ENCODE measurements at regions not wholly inside any gene's neighbourhood (a gene's known extent, or its start where the extent isn't known, plus 50 kb on each side); places are given as distances from the start of the nearest gene placed in this dataset.
A peak's percentile ranks its signal among the peaks of the same experiment; 100 is the strongest.
"Not testable (repeated sequence)": the region's sequence is repeated elsewhere in the genome, so short reads cannot be mapped to it uniquely, and the experiment has no call there.

DNA sequence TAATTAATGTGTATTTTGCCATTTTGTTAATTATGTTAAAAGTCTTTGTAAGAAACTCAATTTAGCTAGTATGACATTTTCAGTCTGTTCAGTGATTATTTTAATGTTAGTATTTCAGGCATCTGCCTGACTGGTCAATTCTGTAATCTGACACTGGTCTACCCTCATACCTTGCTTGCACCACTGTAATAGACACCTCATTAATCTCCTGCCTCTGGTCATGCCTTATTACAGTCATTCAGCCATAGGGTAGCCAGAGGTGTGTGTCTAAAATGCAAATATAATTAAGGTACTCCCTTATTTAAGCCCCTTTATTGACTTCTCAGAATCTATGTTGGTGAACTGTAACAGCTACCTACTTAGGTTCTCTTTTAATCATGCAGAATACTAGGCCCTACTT, 861.1 kb upstream of the IGFBP7 start:
- Mint-ChIP-seq H3K9me3 (peaks cover 1 to 23% (median 5%) of the 10 kb centered on the region in 7 donors), H3K4me1 (no peaks in the 10 kb centered on the region), H3K27me3 (no peaks in the 10 kb centered on the region), H3K4me3 (no peak overlapping the region), H3K36me3 (no peaks in the 10 kb centered on the region), H3K27ac (no peak overlapping the region)
- DNase-seq (no peak), ATAC-seq (ENCODE audit: low read depth in 2 of 2) (no peak)

DNA sequence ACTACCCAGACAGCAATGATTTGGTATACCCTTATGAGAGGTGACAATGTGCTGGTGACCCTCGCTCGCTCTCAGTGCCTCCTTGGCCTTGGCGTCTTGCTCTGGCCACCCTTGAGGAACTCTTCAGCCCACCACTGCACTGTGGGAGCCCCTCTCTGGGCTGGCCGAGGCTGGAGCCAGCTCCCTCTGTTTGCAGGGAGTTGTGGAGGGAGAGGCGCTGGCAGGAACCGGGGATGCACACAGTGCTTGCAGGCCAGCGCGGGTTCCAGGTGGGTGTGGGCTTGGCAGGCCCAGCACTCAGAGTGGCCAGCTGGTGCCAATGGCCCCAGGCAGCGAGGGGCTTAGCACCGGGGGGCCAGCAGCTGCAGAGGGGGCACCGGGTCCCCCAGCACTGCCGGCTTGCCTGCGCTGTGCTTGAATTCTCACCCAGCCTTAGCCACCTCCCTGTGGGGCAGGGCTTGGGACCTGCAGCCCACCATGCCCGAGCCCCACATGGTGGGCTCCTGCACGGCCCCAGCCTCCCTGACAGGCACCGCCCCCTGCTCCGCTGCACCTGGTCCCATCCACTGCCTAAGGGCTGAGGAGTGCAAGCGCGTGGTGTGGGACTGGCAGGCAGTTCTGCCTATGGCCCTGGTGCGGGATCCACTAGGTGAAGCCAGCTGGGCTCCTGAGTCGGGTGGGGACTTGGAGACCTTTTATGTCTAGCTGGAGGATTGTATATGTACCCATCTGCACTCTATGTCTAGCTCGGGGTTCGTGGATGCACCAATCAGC, 857.0 kb upstream of the IGFBP7 start:
- no peak overlapping the region for H3K4me3 Mint-ChIP-seq
- H3K27ac Mint-ChIP-seq = peak overlapping the region in 1 of 6 donors; percentile 39
- peaks cover 4 to 35% (median 6%) of the 10 kb centered on the region in 7 donors for H3K9me3 Mint-ChIP-seq
- no peaks in the 10 kb centered on the region for H3K4me1 Mint-ChIP-seq
- H3K36me3 Mint-ChIP-seq = no peaks in the 10 kb centered on the region
- no peaks in the 10 kb centered on the region for H3K27me3 Mint-ChIP-seq
- ATAC-seq (ENCODE audit: low read depth in 2 of 2) = no peak
- no peak for DNase-seq

DNA sequence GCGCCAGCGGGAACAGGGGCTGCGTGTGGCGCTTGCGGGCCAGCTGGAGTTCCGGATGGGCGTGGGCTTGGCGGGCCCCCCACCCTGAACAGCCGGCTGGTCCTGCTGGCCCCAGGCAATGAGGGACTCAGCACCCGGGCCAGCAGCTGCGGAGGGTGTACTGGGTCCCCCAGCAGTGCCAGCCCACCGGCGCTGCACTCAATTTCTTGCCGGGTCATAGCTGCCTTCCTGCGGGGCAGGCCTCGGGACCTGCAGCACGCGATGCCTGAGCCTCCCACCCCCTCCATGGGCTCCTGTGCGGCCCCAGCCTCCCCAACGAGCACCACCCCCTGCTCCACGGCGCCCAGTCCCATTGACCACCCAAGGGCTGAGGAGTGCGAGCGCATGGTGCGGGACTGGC, 855.2 kb upstream of the IGFBP7 start:
- DNase-seq; ATAC-seq (ENCODE audit: low read depth in 2 of 2); H3K36me3 Mint-ChIP-seq; H3K27ac Mint-ChIP-seq; H3K27me3 Mint-ChIP-seq; H3K4me1 Mint-ChIP-seq; H3K4me3 Mint-ChIP-seq: not testable (repeated sequence)
- H3K9me3 Mint-ChIP-seq = peaks cover 2 to 26% (median 6%) of the 10 kb centered on the region in 7 donors

DNA sequence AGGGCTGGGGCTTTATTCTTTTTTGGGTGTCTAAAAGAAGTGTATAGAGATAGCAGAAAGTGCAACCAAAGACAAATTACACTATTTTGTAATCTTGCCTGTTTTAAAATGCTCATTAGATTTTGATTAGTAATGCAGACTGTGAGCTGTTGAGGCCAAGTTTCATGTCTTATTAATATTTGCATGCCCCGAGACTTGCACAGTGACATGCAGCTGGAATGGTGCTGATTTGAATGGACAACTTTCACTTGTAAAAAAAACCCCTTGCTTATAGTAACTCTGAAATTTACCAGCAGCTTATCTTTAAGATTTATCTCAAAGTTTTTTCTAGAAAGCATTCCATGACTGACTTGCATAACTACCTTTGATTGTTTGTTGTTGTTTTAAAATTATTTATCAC, 835.1 kb upstream of the IGFBP7 start:
- no peaks in the 10 kb centered on the region for H3K4me1 Mint-ChIP-seq
- no peak overlapping the region for H3K4me3 Mint-ChIP-seq
- DNase-seq (no peak), ATAC-seq (ENCODE audit: low read depth in 2 of 2) (no peak)
- no peak overlapping the region for H3K27ac Mint-ChIP-seq
- H3K9me3 Mint-ChIP-seq = peaks cover 0 to 3% (median 0%) of the 10 kb centered on the region in 7 donors
- H3K27me3 Mint-ChIP-seq = no peaks in the 10 kb centered on the region
- H3K36me3 Mint-ChIP-seq = no peaks in the 10 kb centered on the region

DNA sequence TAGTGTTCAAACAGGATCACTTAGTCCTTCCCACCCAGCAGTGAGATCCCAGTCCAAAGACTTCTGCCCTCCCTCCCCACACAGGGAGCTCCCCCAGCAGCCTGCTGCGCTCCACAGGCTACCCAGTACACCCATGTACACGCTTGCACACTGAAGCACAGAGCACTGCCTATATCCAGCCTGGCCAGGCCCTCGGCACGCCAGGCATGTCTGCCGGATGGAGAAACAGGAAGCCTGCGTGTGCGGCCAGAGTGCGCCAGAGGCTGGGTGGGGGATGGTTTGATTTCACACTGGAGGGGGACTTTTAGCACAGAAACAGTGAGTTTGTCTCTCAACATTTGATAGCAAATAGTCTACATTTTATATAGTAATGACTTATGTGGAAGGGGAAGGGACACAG, 833.5 kb upstream of the IGFBP7 start:
- Mint-ChIP-seq H3K9me3 (peaks cover 0 to 3% (median 0%) of the 10 kb centered on the region in 7 donors), H3K4me1 (no peaks in the 10 kb centered on the region), H3K36me3 (no peaks in the 10 kb centered on the region), H3K4me3 (no peak overlapping the region), H3K27me3 (no peaks in the 10 kb centered on the region), H3K27ac (no peak overlapping the region)
- no peak for DNase-seq
- ATAC-seq (ENCODE audit: low read depth in 2 of 2) = no peak

DNA sequence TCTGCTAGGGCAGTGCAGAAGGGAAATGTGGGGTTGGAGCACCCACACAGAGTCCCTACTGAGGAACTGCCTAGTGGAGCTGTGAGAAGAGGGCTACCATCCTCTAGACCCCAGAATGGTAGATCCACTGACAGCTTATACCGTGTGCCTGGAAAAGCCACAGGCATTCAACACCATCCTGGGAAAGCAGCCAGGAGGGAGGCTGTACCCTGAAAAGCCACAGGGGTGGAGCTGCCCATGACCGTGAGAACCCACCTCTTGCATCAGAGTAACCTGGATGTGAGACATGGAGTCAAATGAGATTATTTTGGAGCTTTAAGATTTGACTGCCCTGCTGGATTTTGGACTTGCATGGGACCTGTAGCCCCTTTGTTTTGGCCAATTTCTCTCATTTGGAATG, 827.1 kb upstream of the IGFBP7 start:
- not testable (repeated sequence) for H3K36me3 Mint-ChIP-seq; H3K27me3 Mint-ChIP-seq; H3K9me3 Mint-ChIP-seq; DNase-seq; H3K4me3 Mint-ChIP-seq; H3K27ac Mint-ChIP-seq; H3K4me1 Mint-ChIP-seq; ATAC-seq (ENCODE audit: low read depth in 2 of 2)

DNA sequence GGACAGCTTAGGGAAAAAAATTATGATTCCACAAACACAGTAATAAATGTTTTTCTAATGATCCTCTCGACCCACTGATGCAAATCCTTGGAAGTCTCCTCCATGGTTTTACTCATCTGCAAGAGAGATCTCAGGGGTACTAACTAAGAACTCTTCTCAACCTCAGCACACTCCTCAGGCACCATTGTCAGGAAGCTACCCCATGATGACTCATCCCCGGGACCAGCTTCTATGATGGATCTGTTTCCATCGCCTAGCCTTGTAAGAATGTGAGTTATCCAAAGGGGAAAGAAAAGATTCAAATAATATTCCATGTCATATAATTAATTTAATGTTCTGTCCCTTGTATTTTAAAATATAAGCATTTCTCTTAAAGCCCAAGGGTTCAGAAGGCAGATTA, 816.1 kb upstream of the IGFBP7 start:
- H3K4me3 Mint-ChIP-seq = no peak overlapping the region
- no peaks in the 10 kb centered on the region for H3K36me3 Mint-ChIP-seq
- no peaks in the 10 kb centered on the region for H3K27me3 Mint-ChIP-seq
- H3K4me1 Mint-ChIP-seq = no peaks in the 10 kb centered on the region
- DNase-seq = no peak
- no peak for ATAC-seq (ENCODE audit: low read depth in 2 of 2)
- H3K9me3 Mint-ChIP-seq = peaks cover 0 to 6% (median 0%) of the 10 kb centered on the region in 7 donors
- H3K27ac Mint-ChIP-seq = no peak overlapping the region

DNA sequence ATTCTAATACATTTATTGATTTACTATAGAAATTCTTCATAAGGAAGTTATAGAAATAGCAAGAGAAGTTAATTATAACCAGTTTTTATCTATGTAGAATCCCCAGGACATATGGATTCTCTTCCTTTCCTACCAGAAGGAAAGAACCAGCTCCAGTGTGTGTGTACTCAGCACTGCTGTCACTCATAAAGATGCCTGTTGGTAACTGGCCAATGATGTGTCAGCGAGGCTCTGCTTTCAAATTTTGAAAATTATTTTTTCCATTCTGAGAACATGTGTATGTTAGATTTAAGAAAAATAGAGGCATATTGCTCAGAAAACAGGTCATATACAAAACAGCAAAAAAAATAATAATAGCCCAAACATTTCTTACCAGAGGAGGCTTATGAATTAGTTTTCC, 814.8 kb upstream of the IGFBP7 start:
- H3K27ac Mint-ChIP-seq = no peak overlapping the region
- no peak overlapping the region for H3K4me3 Mint-ChIP-seq
- DNase-seq (no peak), ATAC-seq (ENCODE audit: low read depth in 2 of 2) (no peak)
- H3K9me3 Mint-ChIP-seq = peaks cover 0 to 7% (median 0%) of the 10 kb centered on the region in 7 donors
- H3K36me3 Mint-ChIP-seq = no peaks in the 10 kb centered on the region
- H3K27me3 Mint-ChIP-seq = no peaks in the 10 kb centered on the region
- no peaks in the 10 kb centered on the region for H3K4me1 Mint-ChIP-seq

DNA sequence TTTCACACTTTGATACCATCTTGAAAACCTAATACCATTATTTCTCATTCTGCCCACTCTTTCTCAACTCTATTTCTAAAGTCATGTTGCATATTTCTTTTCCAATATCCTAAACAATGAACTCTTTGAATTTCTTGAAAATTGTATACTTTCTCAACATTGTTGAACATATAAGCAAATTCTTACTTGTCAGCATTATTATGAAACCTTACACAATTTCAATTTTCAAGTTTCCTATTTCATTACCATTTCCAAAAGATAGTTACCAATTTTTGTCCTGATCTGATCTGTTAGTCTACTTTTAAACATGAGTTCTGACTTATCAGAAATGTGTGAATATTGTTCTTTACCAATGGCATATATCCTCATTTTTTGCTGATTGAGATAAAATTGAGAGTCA, 806.3 kb upstream of the IGFBP7 start:
- H3K27me3 Mint-ChIP-seq = no peaks in the 10 kb centered on the region
- ATAC-seq (ENCODE audit: low read depth in 2 of 2) (no peak), DNase-seq (no peak)
- no peak overlapping the region for H3K27ac Mint-ChIP-seq
- peaks cover 0 to 6% (median 4%) of the 10 kb centered on the region in 7 donors for H3K9me3 Mint-ChIP-seq
- H3K4me1 Mint-ChIP-seq = no peaks in the 10 kb centered on the region
- no peaks in the 10 kb centered on the region for H3K36me3 Mint-ChIP-seq
- H3K4me3 Mint-ChIP-seq = no peak overlapping the region

DNA sequence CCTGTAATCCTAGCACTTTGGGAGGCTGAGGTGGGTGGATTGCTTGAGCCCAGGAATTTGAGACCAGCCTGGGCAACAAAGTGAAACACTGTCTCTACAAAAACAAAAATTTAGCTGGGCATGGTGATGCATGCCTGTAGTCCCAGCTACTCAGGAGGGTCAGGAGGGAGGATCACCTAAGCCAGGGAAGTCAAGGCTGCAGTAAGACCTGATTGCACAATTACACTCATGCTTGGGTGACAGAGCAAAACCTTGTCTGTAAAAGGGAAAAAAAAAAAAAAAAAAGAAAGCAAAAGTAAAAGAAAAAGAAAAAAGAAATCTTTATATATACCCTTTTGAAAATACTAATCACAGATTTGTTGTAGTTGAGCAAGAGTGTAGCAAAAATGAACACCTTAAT, 801.0 kb upstream of the IGFBP7 start:
- Mint-ChIP-seq H3K4me1 (no peaks in the 10 kb centered on the region), H3K9me3 (peaks cover 0 to 12% (median 2%) of the 10 kb centered on the region in 7 donors), H3K4me3 (no peak overlapping the region), H3K36me3 (no peaks in the 10 kb centered on the region), H3K27ac (no peak overlapping the region), H3K27me3 (no peaks in the 10 kb centered on the region)
- ATAC-seq (ENCODE audit: low read depth in 2 of 2) (no peak), DNase-seq (no peak)

DNA sequence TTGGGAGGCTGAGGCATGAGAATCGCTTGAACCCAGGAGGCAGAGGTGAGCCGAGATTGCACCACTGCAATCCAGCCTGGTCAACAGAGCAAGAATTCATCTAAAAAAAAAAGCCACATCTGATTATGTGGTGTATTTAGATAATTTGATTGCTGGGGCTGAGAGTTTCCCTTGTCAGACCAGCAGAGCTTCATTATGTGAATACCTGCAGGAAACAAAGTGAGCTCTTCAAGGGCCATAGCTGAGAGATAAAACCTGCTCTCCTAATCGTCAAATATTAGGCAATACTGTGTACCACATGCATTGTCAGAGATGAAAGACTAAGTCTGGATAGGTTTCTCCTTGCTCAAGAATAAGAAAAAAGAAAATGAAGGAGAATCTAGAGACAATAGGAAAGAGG, 800.0 kb upstream of the IGFBP7 start:
- ATAC-seq (ENCODE audit: low read depth in 2 of 2) (no peak), DNase-seq (no peak)
- H3K9me3 Mint-ChIP-seq = peaks cover 0 to 12% (median 2%) of the 10 kb centered on the region in 7 donors
- H3K27me3 Mint-ChIP-seq = no peaks in the 10 kb centered on the region
- H3K4me3 Mint-ChIP-seq = no peak overlapping the region
- H3K4me1 Mint-ChIP-seq = no peaks in the 10 kb centered on the region
- H3K27ac Mint-ChIP-seq = no peak overlapping the region
- no peaks in the 10 kb centered on the region for H3K36me3 Mint-ChIP-seq

DNA sequence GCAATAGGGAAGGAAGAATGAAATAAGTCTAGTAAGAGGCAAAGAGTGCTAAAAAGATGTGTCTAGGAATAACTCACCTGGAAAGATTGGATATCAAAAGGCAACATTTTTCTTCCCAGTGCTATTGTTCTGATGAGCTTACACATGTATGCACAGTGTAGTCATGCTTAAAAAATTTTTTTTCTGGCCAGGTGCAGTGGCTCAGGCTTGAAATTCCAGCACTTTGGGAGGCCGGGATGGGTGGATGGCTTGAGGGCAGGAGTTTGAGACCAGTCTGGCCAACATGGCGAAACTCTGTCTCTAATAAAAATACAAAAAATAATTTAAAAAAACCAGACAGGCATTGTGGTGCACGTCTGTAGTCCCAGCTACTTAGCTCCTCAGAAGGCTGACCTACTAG, 795.8 kb upstream of the IGFBP7 start:
- no peak overlapping the region for H3K27ac Mint-ChIP-seq

DNA sequence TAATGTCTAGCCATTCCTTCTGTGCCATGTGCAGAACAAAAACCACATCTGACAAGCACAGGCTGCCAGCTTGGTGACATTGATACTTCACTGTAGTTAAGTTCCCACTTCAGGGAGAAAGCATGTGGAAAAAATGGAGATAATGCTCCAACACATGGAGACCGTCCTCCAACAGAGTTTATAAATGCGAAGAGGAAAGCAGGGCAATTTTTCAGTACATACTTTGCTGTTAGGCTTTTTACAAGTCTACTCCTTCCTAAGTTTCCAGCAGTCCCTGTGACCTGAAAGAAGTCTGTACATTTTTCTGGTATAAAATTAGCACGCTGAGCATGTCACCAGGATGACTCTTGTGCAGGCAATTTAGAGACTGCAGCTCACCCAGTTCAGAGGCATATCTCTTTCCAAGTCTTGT, 766.9 kb upstream of the IGFBP7 start:
- Mint-ChIP-seq H3K4me3 (no peak overlapping the region), H3K9me3 (peaks cover 0 to 5% (median 0%) of the 10 kb centered on the region in 7 donors), H3K27me3 (no peaks in the 10 kb centered on the region), H3K27ac (no peak overlapping the region), H3K4me1 (no peaks in the 10 kb centered on the region), H3K36me3 (no peaks in the 10 kb centered on the region)
- DNase-seq (no peak), ATAC-seq (ENCODE audit: low read depth in 2 of 2) (no peak)

More for the DNA sequence above, 795.8 kb upstream of the IGFBP7 start:
- Mint-ChIP-seq H3K4me1 (no peaks in the 10 kb centered on the region), H3K9me3 (peaks cover 0 to 12% (median 3%) of the 10 kb centered on the region in 7 donors), H3K4me3 (no peak overlapping the region), H3K27me3 (no peaks in the 10 kb centered on the region), H3K36me3 (no peaks in the 10 kb centered on the region)
- ATAC-seq (ENCODE audit: low read depth in 2 of 2) (no peak), DNase-seq (no peak)

DNA sequence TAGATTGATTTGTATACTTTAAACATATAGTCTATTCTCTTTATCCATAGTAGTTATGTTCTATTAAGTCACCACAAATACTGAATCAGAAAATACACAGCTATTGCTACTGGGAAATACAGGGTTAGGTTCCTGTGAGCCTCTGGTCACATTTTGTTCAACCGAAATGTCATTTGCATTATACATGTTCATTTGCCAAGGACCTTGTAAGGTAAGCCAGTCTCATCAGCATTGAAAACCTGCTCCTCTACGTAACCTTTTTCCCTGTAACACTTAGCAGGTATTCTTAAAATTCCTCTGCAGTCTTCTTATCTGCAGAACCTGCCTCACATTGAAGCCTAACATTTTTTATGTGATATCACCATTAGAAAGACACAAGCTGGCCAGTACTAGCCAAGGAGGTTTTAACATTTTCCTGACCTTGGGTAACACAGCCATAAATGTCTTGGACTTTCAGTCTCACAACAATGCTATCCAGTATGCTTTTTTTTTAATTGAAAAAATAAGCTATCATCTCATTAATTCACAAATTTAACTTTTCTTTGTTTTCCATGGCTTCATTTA, 765.7 kb upstream of the IGFBP7 start:
- no peaks in the 10 kb centered on the region for H3K4me1 Mint-ChIP-seq
- no peak overlapping the region for H3K27ac Mint-ChIP-seq
- no peaks in the 10 kb centered on the region for H3K27me3 Mint-ChIP-seq
- DNase-seq (no peak), ATAC-seq (ENCODE audit: low read depth in 2 of 2) (no peak)
- peaks cover 0 to 5% (median 0%) of the 10 kb centered on the region in 7 donors for H3K9me3 Mint-ChIP-seq
- H3K4me3 Mint-ChIP-seq = no peak overlapping the region
- H3K36me3 Mint-ChIP-seq = no peaks in the 10 kb centered on the region

Measured in naive B cell (primary cell).